ENCODE measurements at regions not wholly inside any gene's neighbourhood (a gene's known extent, or its start where the extent isn't known, plus 50 kb on each side); places are given as distances from the start of the nearest gene placed in this dataset.
"Not testable (repeated sequence)": the region's sequence is repeated elsewhere in the genome, so short reads cannot be mapped to it uniquely, and the experiment has no call there.

DNA sequence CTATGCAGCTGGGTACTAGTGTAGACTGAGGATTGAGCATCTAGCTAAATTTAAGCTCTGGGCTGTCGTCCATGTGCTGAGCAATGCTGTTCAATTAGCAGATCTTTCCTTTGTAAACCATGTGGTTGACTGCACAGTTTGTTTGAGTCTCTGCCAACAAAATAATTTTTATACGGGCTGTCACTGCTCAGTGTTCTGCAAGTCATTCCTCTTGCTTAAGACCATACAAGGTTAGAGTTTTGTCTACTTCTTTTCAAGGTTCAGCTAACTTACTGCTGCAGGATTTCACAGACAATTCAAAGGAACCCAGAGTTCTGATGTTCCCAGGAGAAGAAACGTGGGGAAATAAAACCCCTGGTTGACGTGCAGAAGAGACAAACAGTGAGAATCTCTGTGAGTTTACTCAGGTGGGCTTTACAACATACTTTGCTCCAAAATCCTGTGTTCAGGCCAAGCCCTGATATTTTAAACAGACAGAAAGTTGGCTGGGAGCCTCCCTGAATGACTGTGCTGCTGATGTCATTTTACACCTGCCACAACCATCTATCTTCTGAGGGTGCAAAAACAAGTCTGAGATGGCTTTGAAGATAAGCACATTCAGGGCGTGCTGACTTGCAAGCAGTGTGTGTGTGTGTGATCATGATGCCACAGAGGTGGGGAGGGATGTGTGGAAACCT is 177.1 kb upstream of the SVIL start:
- TF ChIP-seq, protein P1, sequence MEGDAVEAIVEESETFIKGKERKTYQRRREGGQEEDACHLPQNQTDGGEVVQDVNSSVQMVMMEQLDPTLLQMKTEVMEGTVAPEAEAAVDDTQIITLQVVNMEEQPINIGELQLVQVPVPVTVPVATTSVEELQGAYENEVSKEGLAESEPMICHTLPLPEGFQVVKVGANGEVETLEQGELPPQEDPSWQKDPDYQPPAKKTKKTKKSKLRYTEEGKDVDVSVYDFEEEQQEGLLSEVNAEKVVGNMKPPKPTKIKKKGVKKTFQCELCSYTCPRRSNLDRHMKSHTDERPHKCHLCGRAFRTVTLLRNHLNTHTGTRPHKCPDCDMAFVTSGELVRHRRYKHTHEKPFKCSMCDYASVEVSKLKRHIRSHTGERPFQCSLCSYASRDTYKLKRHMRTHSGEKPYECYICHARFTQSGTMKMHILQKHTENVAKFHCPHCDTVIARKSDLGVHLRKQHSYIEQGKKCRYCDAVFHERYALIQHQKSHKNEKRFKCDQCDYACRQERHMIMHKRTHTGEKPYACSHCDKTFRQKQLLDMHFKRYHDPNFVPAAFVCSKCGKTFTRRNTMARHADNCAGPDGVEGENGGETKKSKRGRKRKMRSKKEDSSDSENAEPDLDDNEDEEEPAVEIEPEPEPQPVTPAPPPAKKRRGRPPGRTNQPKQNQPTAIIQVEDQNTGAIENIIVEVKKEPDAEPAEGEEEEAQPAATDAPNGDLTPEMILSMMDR (IDR thresholded peaks at IDR 0.05; ENCODE audit: extremely low read depth, missing control alignments) = no peak
- DNase-seq (ENCODE audit: low spot score) = no peak

DNA sequence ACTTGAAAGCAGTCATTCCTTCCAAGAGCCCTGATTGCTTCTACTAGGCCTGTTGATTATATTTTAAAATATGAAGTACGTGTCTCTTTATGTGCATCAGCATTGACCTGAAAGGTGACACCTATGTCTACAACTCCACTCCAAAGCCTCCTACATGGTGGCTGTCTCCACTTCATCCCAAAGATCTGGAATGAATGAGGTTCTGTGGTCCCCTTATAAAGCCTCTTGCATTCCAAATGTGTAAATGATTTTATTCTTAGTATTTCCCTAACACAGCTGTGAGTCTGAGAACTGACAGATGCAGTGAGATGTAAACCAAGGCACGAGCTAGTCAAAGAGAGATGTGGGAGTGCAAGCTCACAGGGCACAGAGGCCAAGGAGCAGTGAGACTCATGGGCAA is 176.0 kb upstream of the SVIL start:
- no peak for DNase-seq (ENCODE audit: low spot score)
- TF ChIP-seq, protein P1 (IDR thresholded peaks at IDR 0.05; ENCODE audit: extremely low read depth, missing control alignments) = no peak

DNA sequence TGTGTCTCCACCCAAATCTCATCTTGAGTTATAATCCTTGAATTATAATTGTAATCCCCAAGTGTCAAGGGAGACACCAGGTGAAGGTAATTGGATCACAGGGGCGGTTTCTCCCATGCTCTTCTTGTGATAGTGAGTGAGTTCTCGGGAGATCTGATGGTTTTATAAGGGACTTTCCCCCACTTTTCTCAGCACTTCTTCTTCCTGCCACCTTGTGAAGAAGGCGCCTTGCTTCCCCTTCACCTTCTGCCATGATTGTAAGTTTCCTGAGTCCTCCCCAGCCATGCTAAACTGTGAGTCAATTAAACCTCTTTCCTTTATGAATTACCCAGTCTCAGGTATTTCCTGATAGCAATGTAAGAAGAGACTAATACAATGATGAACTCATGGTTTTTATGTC is 175.5 kb upstream of the SVIL start:
- not testable (repeated sequence) for DNase-seq (ENCODE audit: low spot score)

DNA sequence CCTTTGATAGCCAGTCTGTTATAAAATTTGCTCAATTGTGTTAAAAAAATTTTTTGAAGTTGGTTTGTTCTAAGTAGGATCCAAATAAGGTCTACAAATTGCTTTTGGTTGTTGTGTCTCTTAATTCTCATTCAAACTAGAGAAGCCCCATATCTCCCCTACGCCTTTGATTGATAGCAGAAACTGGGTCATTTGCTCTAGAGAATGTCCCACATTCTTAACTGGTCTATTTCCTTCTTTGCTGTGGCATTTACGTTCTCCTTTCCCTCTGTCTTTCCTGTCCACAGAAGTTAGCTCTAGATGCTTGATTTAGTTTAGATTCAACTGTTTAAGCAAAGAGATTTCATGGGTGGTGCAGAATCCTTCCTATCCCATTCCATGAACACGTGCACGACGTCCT is 174.6 kb upstream of the SVIL start:
- TF ChIP-seq, protein P1 (IDR thresholded peaks at IDR 0.05; ENCODE audit: extremely low read depth, missing control alignments) = no peak
- DNase-seq (ENCODE audit: low spot score) = no peak

DNA sequence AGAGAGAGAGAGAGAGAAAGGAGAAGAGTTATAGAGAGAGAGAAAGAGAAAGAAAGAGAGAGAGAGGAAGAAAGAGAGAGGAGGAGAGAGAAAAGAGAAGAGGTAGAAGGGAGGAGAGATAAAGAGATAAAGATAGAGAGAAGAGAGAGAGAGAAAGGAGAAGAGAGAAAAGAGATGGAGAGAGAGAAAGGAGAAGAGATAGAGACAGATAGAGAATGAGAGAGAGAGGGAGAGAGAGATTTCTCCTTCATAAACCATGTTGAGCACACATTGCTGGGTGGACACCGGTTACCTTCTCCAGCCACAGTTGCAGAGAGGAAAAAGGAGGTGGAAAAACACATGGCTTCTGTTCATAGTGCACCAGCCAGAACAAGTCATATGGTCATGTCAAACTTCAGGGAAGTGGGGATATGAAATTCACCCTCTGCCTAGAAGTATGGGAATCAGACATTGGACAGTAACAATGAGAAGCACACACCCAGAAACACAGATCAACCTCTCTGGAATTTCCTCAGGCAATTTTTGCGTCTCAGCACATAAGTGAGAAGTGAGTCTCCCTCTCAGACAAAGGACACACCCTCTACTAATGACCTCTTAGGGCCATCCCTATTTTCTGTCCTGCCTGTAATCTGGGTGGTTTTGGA is 172.5 kb upstream of the SVIL start:
- TF ChIP-seq, protein P1 (IDR thresholded peaks at IDR 0.05; ENCODE audit: extremely low read depth, missing control alignments) = no peak
- DNase-seq (ENCODE audit: low spot score) = no peak

DNA sequence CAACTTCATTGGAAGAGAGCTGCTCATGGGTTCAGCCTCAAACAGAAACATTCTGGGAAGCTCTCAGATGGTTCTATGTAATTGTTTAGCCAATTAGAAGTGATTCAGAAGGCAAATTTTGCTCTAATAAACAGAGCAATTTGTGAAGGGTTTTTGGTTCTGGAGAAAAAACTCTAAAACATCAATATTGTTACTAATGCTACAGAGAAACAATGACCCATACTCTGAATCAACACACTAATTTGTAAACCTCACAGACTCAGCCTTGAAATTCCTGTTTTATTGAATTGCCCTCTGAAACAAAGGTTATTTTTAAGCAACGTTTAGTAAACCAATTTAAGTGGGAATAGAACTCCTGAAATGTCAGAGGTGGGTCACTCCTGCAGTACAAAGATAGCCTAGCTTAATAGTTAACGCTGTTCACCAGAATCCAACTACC is 171.6 kb upstream of the SVIL start:
- TF ChIP-seq, protein P1 (IDR thresholded peaks at IDR 0.05; ENCODE audit: extremely low read depth, missing control alignments) = no peak
- DNase-seq (ENCODE audit: low spot score) = no peak

DNA sequence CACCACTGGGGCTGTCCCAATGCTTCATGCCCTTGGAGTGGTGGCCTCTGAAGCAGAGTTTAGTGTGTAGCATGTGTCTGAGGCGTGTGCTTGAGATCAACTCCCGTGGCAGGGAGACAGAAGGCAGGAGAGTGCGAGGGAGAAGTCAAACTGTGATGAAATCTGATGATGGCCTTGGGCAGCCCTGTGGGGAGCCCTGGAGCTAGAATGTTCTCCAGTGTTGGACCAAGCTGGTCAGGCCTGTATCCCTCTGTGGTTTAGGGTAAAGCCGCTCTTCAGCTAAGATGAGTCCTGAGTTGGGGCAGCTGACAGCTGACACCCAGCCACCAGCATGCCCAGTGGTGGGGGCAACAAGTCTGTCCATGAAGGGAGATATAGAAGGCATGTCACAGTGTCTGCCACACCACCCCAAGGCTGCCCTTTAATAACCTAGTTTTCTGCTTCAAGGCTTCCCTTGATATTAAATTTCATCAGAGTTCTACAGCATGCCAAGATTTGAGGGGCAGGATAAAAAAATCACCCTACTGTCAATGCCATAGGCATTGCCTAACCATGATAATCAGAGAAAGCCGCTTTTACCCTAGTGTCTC is 170.5 kb upstream of the SVIL start:
- no peak for DNase-seq (ENCODE audit: low spot score)

More for the DNA sequence above, 170.5 kb upstream of the SVIL start:
- TF ChIP-seq, protein P1 (IDR thresholded peaks at IDR 0.05; ENCODE audit: extremely low read depth, missing control alignments) = no peak

All from GM20000 (cell line).